GM12872 (cell line): ENCODE measurements at regions not wholly inside any gene's neighbourhood (a gene's known extent, or its start where the extent isn't known, plus 50 kb on each side); places are given as distances from the start of the nearest gene placed in this dataset.

Experiments
- CTCF ChIP-seq: IDR thresholded peaks from 3 replicates; pipeline ENCODE4 v1.5.1; 2011; ENCODE audit warnings: low read depth, mild to moderate bottlenecking, low read length, moderate library complexity; ENCODE audit not compliant: insufficient read depth

GRCh38 chr5:67844924-67845323 is 370.6 kb upstream of the PIK3R1 start:
- TF ChIP-seq CTCF: no peak

DNA sequence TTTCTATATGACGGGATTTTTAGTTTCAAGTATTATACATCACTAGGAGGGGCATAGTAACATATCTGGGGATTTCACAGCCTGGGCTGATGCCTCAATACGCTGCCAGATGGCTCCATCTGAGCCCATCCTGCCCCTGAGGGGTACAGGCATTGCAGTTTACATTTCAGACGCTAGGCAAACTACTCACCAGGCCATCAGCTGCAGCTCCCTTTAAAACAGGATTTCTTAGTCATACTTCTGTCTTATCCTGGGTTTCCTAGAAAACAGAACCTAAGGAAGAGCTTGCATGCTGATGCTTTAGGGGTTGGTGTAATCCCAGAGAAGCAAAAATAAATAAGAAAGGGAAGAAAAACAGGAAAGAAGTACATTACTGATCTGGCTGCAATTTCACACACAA is 372.8 kb upstream of the PIK3R1 start:
- no peak for TF ChIP-seq CTCF

DNA sequence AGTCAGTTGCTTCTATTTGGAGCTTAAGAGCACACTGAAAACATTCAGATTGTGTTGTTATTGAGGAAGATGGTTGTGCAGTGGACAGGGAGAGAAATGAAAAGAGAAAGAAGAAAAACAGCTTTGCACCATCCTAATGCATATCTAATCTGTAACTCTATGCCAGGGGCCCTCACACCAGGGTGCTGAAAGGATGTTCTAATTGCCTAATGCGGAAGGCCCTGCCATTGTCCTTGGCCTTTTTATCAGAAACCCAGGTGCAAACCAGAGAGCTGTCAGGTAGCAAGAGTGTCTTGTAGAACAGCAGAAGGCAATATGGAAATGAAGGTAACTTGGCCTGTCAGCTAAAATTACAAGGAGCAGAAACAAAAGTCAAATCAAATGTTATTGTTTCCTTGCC is 384.5 kb upstream of the PIK3R1 start:
- TF ChIP-seq CTCF: no peak

GRCh38 chr5:67827541-67827940 is 388.0 kb upstream of the PIK3R1 start:
- no peak for TF ChIP-seq CTCF

- TF ChIP-seq CTCF: no peak
Measured at GRCh38 chr5:67824852-67825251, 390.7 kb upstream of the PIK3R1 start.

- TF ChIP-seq CTCF: no peak
Measured at GRCh38 chr5:67817652-67818051, 397.9 kb upstream of the PIK3R1 start.

DNA sequence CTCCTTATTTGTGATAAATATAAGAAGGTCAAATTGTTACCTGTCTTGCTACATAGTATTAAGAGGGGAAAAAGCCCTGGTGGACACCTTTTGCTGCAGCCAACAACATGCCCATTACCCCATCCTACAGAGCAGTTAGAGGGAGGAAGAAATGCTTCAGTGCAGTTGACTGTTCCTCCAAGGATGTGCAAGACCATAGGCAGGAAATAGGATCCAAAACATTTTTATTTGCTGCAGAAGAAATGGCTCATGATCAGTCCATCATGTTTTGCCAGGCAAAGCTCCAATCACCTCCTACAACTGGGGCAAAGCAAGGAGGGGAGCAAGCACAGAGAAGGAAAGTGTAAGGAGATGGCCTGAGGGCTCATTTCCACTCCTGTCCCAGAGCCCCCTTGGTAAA is 399.1 kb upstream of the PIK3R1 start:
- no peak for TF ChIP-seq CTCF
